BE2C (cell line): ENCODE measurements at regions not wholly inside any gene's neighbourhood (a gene's known extent, or its start where the extent isn't known, plus 50 kb on each side); places are given as distances from the start of the nearest gene placed in this dataset.
"Not testable (repeated sequence)": the region's sequence is repeated elsewhere in the genome, so short reads cannot be mapped to it uniquely, and the experiment has no call there.

ENCODE experiments used
- DNase-seq: peaks from one replicate; pipeline ENCODE4 v3.0.0-alpha.2; 2020
- H3K27me3 ChIP-seq: fragments of 250-450 bp; sonication (Bioruptor Pico); 2 replicates; pipeline ENCODE4 v1.5.1; 2020; ENCODE audit warnings: mild to moderate bottlenecking
- H3K36me3 ChIP-seq: fragments of 250-450 bp; sonication (Bioruptor Pico); 2 replicates; pipeline ENCODE4 v1.5.1; 2020; ENCODE audit warnings: mild to moderate bottlenecking
- H3K4me1 ChIP-seq: fragments of 250-450 bp; sonication (Bioruptor Pico); 2 replicates; pipeline ENCODE4 v1.5.1; 2020
- H3K4me3 ChIP-seq: 2 replicates; pipeline ENCODE4 v1.5.1; 2011; ENCODE audit warnings: low read depth, low read length
- H3K9me3 ChIP-seq: fragments of 250-450 bp; sonication (Bioruptor Pico); 2 replicates; pipeline ENCODE4 v1.5.1; 2020
- CTCF ChIP-seq: IDR thresholded peaks from 2 replicates; pipeline ENCODE4 v1.5.1; 2012; ENCODE audit warnings: mild to moderate bottlenecking, low read depth, low read length

GRCh38 chr14:105664691-105665090 lies 138.3 kb downstream of the TMEM121 start:
- no peak for TF ChIP-seq CTCF
- no peaks in the 10 kb centered on the region for H3K36me3 ChIP-seq
- no peaks in the 10 kb centered on the region for H3K27me3 ChIP-seq
- no peaks in the 10 kb centered on the region for H3K9me3 ChIP-seq
- no peak for DNase-seq
- H3K4me1 ChIP-seq, result no peaks in the 10 kb centered on the region
- H3K4me3 ChIP-seq, result no peak overlapping the region

GRCh38 chr14:105665247-105665950 lies 139.0 kb downstream of the TMEM121 start:
- no peak for TF ChIP-seq CTCF
- Histone ChIP-seq H3K27me3 (no peaks in the 10 kb centered on the region), H3K4me1 (no peaks in the 10 kb centered on the region), H3K36me3 (no peaks in the 10 kb centered on the region), H3K9me3 (no peaks in the 10 kb centered on the region), H3K4me3 (no peak overlapping the region)
- no peak for DNase-seq

- no peaks in the 10 kb centered on the region for H3K27me3 ChIP-seq
- no peaks in the 10 kb centered on the region for H3K9me3 ChIP-seq
- H3K36me3 ChIP-seq, result no peaks in the 10 kb centered on the region
- no peak for TF ChIP-seq CTCF
- H3K4me3 ChIP-seq, result no peak overlapping the region
- H3K4me1 ChIP-seq, result no peaks in the 10 kb centered on the region
- no peak for DNase-seq
Measured at GRCh38 chr14:105665951-105666277, 139.5 kb downstream of the TMEM121 start.

- no peaks in the 10 kb centered on the region for H3K9me3 ChIP-seq
- DNase-seq, result no peak
- no peaks in the 10 kb centered on the region for H3K36me3 ChIP-seq
- no peak for TF ChIP-seq CTCF
- H3K4me1 ChIP-seq, result no peaks in the 10 kb centered on the region
- H3K27me3 ChIP-seq, result no peaks in the 10 kb centered on the region
- H3K4me3 ChIP-seq, result no peak overlapping the region
Measured at GRCh38 chr14:105666420-105666819, 140.0 kb downstream of the TMEM121 start.

- DNase-seq, H3K4me3 ChIP-seq, H3K36me3 ChIP-seq, H3K27me3 ChIP-seq, H3K9me3 ChIP-seq, H3K4me1 ChIP-seq: not testable (repeated sequence)
Measured at GRCh38 chr14:105666991-105667662, 140.7 kb downstream of the TMEM121 start.

- not testable (repeated sequence) for H3K27me3 ChIP-seq, H3K4me3 ChIP-seq, DNase-seq, H3K4me1 ChIP-seq, H3K9me3 ChIP-seq, H3K36me3 ChIP-seq
Measured at GRCh38 chr14:105667663-105668020, 141.3 kb downstream of the TMEM121 start.

GRCh38 chr14:105668021-105668420 lies 141.6 kb downstream of the TMEM121 start:
- H3K27me3 ChIP-seq, H3K4me3 ChIP-seq, DNase-seq, H3K36me3 ChIP-seq, H3K9me3 ChIP-seq, H3K4me1 ChIP-seq: not testable (repeated sequence)

- not testable (repeated sequence) for H3K4me1 ChIP-seq, DNase-seq, H3K27me3 ChIP-seq, H3K4me3 ChIP-seq, H3K36me3 ChIP-seq, H3K9me3 ChIP-seq
Measured at GRCh38 chr14:105668471-105669230, 142.3 kb downstream of the TMEM121 start.

GRCh38 chr14:105669231-105669610 lies 142.8 kb downstream of the TMEM121 start:
- not testable (repeated sequence) for H3K27me3 ChIP-seq, H3K9me3 ChIP-seq, H3K4me1 ChIP-seq, H3K36me3 ChIP-seq, DNase-seq, H3K4me3 ChIP-seq

GRCh38 chr14:105669646-105670045 lies 143.3 kb downstream of the TMEM121 start:
- not testable (repeated sequence) for H3K9me3 ChIP-seq, H3K4me1 ChIP-seq, H3K4me3 ChIP-seq, H3K27me3 ChIP-seq, H3K36me3 ChIP-seq, DNase-seq

GRCh38 chr14:105672450-105673200 lies 146.2 kb downstream of the TMEM121 start:
- H3K4me3 ChIP-seq, H3K4me1 ChIP-seq, H3K36me3 ChIP-seq, H3K27me3 ChIP-seq, DNase-seq, H3K9me3 ChIP-seq: not testable (repeated sequence)
